ENCODE measurements at regions not wholly inside any gene's neighbourhood (a gene's known extent, or its start where the extent isn't known, plus 50 kb on each side); places are given as distances from the start of the nearest gene placed in this dataset.

DNA sequence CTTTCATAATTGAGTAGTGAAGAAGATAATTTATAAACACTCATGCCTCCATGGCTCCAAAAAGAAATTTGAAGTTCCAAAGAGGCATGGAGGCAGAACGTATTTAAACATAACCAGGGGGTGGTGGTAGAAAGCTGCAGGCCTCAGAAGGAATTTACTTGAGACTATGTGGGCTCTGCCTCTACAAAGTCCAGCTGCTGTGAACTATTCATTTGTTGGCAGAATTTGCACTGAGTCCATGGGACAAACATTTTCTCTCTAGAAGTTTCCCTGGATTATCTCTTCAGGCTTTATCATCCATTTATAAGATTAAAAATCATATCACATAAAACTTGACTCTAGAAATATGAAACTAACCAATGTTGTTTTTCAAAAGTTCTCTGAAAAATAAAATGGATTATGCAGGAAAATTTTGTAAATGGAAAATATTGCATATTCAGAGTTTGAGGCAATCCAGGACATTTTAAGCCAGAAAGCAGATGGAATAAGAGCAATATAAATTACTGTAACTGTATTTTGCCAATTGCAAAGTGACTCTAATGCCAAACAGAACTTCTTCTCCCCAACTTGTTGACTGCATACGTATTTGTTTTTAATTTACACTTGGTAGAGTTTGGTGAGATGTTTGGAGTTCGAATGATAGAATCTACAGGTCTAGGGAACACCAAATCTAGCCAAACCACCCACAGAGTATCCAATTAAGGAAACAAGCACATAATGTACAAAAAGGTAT, 258.2 kb downstream of the ENC1 start:
- peak; percentile 62 for DNase-seq

DNA sequence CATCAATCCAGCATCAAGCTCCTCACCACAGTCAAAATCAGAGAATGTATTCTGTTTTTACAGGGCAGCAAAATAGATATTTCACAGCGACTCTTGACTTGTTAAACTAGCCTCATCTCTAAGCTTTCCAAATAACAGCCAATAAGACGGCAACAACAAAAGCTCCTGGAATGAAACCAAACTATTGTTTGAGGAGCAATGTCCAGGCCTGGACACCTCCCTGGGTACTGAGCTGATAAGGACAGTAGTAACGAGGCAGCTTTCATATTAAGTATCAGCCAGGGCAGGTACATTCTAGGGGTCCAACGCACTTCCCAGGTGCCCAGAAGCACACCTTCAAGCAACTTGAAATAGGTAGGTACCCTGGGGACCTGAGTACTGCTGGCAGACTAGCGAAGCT, 260.3 kb downstream of the ENC1 start:
- DNase-seq, result no peak

DNA sequence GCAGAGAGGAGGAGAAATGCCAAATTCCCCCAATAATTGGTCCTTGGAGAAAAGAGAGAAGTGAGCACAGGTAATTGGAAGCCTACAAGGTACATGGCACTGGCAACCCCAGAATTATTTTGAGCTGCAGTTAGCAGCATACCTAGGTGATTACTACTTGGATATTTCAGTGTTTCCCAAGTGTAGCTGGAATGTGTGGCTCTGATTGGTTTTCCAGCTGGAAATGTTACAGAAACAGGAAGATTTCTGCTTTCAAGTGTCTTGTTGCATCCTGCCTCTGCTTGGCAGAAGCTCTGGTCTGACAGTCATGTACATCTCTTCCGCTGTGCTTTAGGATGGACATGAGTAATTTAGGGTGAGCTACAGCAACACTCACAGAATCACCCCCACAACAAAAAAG, 262.1 kb downstream of the ENC1 start:
- DNase-seq, result peak; percentile 61

DNA sequence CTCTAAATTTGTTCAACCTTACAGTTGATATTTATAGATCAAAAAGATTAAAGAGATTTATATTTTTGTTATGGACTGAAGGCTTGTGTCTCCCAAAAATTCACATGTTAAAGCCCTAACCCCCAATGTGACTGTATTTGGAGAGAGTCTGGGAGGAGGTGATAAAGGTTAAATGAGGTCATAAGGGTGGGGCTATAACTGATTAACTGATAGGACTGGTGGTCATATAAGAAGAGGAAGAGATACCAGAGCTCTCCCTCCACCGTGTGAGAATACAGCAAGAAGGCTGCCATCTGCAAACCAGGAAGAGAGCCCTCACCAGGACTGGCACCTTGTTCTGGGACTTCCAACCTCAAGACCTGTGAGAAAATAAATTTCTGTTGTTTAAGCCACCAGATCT, 264.3 kb downstream of the ENC1 start:
- no peak for DNase-seq

DNA sequence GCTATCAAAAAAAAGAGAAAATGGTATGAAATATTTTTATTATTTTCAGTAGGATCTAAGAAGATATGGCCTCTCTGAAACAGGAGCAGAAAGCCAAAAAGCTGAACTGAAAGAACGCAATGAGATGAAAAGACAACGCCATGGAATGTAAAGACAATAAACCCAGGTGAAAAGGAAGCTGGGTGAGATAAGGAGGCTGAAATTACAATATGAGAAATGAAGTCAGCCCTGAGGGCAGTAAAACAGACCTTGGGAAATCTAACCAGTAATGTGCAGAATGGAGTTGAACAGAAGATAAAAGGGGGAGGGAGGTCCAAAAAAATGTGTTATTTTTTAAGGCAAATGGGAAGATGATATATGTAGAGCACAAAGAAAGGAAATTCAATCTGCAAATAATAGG, 265.3 kb downstream of the ENC1 start:
- DNase-seq, result no peak

DNA sequence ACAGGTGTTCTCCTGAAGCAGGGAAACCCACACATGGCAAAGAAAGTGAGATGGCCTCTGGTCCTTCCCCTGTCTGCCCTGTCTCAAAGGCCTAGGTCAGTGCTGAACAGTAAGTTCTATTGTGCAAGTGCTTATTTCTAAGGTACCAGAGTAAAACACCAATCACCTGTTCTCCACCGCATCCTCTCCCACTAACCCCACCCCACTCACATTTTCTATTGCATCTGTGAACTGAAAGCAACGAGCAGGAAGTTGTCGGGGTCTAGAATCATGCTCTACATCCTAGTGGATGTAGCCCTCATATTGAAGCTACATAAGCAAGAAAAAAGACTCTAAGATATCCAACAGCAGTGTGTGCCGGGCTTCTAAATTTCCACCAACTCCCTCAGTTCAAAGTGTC, 265.9 kb downstream of the ENC1 start:
- DNase-seq, result no peak

DNA sequence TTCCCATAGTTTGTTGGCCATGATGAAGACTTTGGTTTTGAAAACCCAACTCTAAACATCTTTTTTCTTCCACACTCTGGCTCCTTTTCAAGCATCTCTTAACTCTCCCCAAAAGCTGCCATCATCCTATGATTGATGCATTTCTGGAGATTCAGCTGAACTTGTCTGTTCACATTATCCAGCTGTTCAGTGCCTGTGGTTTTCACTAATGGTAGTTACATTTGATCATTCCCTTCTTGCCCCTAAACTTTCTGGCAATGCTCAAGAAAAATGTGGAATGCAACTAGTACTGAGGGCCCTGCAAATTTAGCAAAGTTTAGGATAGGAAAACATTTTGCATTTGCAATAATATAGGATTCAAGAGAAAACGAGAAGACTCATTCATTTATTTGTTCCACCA, 267.5 kb downstream of the ENC1 start:
- DNase-seq, result no peak

DNA sequence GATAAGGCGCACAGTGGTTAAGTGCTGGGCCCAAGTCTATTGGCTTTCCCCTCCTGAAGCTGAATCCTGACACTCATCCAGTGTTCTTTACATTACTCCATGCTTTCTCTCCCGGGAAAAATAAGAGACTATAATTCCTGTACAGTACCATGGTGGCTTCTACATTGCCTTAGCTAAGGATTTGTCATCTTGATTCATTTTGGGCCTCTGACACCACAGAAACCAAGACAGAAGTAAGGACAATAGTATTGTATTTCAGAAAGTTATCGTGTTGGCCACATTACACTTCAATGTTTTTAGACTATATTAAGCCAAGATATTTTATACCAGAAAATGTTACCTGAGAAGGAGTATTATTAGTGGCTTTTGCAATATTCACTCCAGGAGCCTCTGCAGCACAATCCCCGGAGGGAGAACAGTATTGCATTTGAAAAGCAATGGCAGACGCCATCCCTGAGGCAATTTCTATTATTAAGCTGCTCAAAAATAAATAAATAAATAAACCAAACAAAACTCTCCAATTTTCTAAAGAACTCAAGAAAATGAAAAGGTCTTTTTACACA, 267.9 kb downstream of the ENC1 start:
- no peak for DNase-seq

DNA sequence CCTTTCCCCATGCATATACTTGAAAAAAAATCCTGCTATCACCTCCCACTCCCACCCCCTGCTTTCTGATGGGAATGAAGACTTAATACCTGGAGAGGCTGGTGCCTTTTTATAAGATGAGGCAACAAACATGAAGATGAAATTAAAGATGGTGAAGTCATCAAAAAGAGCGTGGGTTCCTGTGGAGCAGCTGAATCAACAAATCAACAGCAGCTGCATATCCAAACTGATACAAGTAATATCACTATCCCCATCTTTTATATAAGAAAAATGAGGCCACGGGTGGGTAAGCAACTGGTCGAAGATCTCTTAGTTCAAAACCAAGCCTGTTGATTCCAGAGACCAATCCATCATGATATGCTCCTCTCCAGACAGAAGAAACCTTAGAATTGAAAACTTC, 268.5 kb downstream of the ENC1 start:
- DNase-seq, result no peak

DNA sequence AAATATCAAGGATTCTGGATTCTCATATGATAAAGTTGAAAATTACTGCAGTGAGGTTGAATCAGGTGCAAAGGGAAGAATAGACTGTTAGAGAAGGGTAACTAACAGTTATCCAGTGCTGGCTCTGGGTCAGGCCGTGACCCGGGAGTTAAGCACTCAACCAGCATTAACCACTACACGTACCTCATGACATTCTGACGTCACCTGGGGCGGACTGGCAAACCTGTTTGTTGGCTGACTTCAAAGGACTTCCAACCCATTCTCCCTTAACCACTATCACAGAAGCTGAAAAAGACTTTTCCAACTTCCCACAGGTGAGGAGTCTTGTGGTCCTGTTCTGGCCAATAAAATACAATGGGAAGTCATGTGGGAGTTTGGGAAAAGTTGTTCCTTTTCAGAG, 268.9 kb downstream of the ENC1 start:
- DNase-seq, result no peak

DNA sequence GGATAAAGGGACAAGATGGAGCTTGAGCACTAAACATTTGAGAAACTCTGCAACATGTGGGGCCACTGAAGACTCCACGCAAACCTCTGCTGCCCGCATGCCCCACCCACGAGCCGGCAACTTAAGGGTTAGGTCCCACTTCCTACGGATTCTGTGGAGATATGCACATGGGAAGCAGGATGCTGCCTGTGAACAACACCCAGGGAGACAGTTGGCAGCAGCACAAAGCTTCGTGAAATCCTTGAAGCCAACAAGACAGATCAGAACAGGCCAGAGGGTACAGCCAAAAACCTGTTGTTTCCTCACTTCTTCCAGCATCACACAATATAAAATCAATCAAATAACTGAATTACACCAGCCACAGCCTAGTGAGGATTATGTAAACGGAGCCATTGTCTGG, 270.4 kb downstream of the ENC1 start:
- DNase-seq, result no peak

DNA sequence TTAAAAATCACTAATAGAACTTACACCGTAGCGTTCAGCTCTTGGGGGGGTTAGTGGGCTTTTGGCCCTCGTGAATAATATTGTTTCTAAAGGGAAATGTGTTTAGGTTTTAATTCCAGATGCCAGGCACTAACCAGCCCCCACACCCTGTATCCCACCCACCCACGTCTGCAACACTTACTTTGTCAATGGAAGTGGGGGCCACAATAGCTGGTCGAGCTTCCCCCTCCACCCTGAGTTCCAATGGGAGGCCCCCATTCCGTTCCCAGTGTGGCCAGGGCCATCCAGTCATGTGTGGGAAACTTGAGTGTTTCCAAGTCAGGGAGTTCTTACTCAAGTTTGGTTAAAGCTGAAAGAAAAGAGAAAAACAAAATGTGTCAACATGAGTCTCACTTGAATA, 271.4 kb downstream of the ENC1 start:
- DNase-seq, result no peak

DNA sequence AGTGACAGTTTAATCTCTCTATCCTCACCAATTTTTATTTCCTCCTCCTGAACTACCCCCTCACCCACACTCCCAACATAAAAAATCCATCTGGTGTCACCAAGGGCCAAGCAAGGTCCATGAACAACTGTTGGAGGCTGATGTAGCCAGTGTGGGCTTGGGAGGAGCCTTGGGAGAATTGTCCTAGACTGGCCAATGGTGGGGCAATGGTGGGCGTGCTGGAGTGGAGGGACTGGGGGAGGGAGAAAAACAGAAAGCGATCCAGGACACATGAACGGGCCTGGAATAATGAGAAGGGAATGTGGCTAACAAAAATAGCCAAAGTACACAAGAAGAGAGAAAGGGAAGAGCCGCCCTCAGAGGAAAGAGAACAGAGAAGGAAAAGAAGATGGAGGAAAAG, 272.6 kb downstream of the ENC1 start:
- no peak for DNase-seq

DNA sequence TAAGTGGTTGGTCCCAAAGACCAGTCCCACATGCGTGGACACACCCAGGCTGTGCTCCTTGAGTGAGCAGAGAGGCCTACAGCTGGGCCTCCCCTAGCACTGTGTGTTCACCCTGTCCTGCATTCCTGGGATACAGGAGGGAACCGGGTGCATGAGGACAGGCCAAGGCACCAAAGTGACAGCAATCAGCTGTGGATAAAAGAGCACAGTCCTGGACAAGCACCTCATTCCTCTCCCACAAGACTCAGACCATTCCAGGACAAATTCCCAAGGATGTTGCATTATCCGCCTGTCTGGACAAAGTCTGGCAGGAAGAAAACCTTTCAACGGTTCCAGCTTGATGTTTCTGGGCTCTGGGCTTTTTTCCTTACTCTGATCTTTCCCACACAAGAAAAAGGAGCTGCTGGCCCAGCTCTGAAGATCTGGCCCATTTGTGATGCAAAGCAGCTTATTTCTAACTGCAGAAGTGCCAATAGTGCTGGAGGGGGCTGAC, 273.2 kb downstream of the ENC1 start:
- no peak for DNase-seq

DNA sequence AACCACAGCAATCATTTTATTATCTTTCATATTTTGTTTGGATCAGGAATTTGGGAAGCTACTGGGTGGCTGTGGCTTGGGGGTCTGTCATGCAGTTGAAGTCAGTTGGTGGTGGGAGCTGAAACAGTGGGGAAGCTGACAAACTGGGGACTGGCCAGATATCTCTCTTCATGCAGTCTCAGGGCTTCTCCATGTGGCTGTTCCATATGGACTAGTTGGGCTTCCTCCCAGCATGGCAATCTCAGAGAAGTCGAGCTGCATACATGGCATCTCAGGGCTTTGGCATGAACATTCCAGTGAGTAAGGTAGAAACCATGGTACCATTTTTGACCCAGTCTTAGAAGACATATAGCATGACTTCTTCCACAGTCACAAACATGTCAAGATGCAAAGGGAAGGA, 274.8 kb downstream of the ENC1 start:
- no peak for DNase-seq

DNA sequence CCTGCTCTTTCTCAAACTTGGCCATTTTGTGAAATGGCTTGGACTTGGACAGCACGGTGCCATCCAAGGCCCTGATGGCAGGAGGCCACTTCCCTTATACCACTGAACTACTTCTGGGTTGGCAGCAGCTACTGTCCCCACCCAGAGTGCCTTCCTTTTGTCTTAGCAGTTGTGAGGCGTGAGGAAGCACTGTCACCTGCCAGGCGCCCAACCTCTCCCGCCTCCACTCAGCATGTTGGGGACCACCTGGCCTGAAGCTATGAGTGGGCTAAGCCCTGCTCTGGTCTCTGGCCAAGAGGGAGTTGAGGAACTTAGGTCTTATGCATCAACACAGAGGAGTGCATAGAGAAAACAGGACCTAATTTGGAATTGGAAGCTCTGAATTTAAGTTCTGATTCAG, 276.0 kb downstream of the ENC1 start:
- no peak for DNase-seq

DNA sequence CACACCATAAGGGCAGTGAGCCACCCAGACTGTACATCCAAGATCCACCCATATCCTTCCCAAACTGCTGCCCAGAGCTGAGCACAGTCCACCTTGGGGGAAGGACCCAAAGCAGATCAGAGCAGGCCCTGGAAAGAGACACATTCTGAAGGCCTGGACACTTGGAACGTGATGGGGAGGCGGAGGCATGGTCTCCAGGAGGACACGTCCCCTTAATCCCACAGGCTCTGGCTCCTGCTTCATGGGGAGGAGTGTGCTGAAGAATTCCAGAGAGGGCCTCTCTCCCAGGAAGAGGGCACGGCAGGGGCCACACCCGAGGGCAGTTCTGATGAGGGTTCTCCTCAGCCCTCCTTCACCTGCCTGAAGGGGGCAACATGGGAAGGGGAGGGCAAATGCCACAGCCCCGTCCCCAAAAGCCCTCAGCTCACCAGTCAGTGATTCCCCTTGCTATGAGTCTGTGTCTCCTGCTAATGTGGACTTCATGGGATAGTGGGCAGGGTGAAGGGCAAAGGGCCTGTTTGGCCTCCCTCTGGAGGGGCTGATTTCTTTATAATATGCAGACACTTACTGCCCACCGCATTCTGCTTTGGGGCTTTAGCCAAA, 276.8 kb downstream of the ENC1 start:
- DNase-seq, result no peak

DNA sequence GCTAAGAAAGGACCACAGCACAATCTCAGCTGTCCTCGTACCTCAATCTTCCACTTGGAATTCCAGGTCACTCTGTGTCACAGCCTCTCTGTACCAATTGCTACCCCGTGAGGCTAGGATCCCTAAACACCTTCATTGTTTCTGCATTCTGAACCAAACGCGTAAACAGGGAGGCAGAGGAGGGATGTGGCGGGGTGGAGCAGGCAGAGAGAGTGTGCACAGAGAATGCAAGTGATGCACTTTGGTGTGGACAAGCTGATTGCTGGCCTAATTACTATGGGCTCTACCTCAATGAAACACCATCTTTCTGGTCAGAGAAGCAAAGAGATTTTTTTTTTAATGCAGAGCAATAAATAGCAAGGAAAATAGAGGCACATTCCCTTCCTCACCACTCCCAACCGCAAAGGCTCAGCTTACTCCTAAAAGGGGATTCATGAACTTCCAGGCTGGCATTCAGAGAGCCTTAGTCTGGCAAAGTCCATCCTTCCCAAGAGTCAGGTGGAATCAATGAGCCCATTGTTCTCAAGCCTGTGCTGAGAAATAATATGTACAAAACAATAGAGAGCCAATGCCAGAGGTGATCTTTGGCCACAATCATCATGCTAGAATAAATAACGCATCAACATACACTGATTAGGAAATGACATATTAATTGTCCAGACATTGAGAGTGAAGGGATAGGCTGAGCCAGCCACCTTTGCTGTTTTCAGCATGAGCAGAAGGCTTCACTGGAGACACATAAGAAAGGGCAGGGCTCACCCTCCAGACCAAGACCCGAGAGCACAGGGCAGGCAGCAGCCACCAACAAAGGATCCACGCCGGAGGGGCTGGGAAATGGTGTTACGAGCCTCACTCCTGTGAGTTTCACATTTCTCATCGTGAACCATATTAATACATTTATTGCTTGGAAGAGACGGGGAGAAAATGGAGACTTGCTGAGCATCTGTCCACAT, 278.8 kb downstream of the ENC1 start:
- no peak for DNase-seq

DNA sequence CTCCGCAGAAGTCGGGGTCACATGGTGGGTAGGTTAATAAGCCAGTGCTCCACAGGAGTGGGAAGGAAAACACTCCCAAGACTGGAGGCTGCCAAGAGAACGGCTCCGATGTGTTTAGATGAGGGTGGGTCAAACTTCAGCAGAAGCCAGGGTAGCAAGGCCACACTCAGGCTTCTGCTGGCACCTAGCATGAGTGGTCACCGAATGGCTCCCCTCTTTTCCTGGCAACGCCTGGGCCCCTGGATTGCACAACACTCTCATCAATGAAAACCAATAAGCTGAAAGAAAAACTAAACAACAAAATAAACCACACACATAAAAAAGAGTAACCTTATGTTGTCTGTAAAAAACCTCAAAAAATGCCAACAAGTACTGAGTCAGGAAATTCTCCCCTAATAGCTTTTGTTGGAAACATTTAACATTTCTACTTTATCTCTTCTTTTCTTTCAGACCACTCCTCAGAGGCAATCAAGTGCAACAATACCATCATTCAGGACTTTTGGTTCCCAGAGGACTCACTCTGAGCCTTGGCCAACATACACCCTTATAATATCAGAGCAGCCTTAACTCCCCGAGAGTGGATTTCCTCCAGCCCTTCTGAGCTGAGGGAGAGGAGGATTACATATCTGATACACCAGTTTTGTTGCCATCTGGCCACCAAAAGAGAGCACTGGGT, 279.9 kb downstream of the ENC1 start:
- DNase-seq, result no peak

DNA sequence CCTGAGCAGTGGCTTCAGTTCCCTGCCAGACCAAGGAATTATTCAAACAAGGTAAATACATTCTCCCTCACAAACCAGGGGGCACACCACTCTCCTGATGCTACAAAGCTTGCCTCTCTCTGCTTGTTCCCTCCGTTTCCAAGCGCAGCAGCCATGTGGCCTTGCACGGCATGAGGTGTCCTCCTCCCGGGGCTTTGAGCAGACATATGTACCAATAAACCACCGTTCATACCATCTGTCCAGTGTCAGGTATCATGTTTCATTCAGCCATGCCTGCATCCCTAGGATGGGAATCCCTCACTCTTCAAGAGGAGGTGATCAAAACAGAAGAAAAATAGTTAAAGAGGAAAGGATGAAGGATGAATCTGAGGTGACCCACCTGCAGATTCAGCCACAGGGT, 282.7 kb downstream of the ENC1 start:
- DNase-seq, result no peak

DNA sequence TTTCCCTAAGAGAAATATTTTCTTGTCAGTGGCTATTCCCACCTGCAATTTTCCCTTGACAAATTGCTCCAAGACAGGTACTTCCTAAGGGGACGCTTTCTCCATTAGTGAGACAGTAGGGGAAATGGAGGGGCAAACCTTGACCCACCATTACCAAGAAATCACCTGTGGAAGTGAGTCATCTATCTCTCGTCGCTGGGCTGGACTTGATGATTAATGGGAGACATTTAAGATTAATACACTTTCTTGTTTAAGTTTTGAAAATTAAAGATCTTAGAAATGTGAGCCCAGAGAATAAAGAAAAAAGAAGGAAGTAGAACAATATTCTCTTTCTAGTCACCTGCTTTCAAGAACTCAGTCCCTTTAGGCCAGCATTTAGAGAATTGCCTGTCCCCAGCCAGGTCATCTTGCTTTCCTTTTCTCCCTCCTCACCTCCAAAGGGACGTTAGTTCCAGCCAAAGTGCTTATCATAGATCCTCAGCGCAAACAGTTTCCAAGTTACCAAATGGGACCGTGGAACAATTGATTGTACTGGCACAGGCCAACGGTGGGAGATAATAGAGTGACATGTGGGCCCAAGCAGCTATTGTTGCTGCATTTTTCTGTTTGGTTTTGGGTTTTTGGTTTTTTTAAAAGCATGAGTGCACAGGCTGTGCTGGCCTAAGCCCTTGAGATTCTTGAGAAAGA, 284.4 kb downstream of the ENC1 start:
- no peak for DNase-seq

All from muscle of arm (tissue), 1 donor.